ENCODE measurements at regions not wholly inside any gene's neighbourhood (a gene's known extent, or its start where the extent isn't known, plus 50 kb on each side); places are given as distances from the start of the nearest gene placed in this dataset.

DNA sequence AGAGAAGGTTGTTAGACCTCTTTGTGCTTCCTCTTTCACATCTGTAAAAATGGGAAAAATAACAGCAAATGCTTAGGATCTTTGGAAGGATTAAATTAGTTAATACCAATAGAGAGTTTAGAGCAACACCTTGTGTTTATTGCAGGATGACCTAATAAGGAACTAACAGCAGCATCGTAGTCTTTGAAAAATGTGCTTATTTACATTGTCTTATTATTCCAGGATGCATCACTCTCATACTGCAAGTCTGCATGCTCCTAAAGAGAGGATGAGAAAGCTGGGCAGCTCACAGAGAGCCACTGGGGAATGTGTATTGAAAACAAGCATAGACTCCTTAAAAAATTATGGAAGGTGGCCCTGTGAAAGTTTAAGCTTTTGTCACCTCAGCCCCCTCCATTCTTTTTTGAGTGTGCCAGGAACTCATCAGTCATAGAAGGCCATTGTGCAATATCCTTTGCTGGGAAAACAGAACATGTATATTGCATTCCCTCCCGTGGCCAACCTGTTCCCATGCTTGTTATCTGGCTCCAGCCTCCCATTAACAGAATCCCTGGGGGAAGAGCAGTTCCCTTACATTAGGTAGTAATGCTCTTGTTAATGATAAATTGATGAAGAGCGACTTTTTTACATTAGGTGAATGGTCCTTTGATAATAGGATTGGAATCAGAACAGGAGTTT is 180.7 kb downstream of the ZNF326 start:
- TF ChIP-seq, protein P1, sequence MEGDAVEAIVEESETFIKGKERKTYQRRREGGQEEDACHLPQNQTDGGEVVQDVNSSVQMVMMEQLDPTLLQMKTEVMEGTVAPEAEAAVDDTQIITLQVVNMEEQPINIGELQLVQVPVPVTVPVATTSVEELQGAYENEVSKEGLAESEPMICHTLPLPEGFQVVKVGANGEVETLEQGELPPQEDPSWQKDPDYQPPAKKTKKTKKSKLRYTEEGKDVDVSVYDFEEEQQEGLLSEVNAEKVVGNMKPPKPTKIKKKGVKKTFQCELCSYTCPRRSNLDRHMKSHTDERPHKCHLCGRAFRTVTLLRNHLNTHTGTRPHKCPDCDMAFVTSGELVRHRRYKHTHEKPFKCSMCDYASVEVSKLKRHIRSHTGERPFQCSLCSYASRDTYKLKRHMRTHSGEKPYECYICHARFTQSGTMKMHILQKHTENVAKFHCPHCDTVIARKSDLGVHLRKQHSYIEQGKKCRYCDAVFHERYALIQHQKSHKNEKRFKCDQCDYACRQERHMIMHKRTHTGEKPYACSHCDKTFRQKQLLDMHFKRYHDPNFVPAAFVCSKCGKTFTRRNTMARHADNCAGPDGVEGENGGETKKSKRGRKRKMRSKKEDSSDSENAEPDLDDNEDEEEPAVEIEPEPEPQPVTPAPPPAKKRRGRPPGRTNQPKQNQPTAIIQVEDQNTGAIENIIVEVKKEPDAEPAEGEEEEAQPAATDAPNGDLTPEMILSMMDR (IDR thresholded peaks at IDR 0.05), result no peak
- TF ChIP-seq CHD4 (IDR thresholded peaks at IDR 0.05; ENCODE audit: borderline replicate concordance) (no peak), HOXB5 (CRISPR knock-in tag; IDR thresholded peaks at IDR 0.05) (no peak), JUN (IDR thresholded peaks at IDR 0.05) (no peak), POLR2A (IDR thresholded peaks at IDR 0.05; ENCODE audit: low read length) (no peak), BHLHE40 (IDR thresholded peaks at IDR 0.05; ENCODE audit: low read depth, low read length) (no peak), HDAC2 (IDR thresholded peaks at IDR 0.05) (no peak), SMC3 (IDR thresholded peaks at IDR 0.05) (no peak), RFX5 (IDR thresholded peaks at IDR 0.05) (no peak), NR3C1 (IDR thresholded peaks at IDR 0.05) (no peak), EP300 (IDR thresholded peaks at IDR 0.05) (no peak)
- TF ChIP-seq, protein P2, sequence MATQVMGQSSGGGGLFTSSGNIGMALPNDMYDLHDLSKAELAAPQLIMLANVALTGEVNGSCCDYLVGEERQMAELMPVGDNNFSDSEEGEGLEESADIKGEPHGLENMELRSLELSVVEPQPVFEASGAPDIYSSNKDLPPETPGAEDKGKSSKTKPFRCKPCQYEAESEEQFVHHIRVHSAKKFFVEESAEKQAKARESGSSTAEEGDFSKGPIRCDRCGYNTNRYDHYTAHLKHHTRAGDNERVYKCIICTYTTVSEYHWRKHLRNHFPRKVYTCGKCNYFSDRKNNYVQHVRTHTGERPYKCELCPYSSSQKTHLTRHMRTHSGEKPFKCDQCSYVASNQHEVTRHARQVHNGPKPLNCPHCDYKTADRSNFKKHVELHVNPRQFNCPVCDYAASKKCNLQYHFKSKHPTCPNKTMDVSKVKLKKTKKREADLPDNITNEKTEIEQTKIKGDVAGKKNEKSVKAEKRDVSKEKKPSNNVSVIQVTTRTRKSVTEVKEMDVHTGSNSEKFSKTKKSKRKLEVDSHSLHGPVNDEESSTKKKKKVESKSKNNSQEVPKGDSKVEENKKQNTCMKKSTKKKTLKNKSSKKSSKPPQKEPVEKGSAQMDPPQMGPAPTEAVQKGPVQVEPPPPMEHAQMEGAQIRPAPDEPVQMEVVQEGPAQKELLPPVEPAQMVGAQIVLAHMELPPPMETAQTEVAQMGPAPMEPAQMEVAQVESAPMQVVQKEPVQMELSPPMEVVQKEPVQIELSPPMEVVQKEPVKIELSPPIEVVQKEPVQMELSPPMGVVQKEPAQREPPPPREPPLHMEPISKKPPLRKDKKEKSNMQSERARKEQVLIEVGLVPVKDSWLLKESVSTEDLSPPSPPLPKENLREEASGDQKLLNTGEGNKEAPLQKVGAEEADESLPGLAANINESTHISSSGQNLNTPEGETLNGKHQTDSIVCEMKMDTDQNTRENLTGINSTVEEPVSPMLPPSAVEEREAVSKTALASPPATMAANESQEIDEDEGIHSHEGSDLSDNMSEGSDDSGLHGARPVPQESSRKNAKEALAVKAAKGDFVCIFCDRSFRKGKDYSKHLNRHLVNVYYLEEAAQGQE (IDR thresholded peaks at IDR 0.05), result no peak
- TF ChIP-seq, protein P3, sequence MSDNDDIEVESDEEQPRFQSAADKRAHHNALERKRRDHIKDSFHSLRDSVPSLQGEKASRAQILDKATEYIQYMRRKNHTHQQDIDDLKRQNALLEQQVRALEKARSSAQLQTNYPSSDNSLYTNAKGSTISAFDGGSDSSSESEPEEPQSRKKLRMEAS (IDR thresholded peaks at IDR 0.05), result no peak
- TF ChIP-seq, protein P4, sequence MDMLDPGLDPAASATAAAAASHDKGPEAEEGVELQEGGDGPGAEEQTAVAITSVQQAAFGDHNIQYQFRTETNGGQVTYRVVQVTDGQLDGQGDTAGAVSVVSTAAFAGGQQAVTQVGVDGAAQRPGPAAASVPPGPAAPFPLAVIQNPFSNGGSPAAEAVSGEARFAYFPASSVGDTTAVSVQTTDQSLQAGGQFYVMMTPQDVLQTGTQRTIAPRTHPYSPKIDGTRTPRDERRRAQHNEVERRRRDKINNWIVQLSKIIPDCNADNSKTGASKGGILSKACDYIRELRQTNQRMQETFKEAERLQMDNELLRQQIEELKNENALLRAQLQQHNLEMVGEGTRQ (IDR thresholded peaks at IDR 0.05), result no peak
